ENCODE measurements at regions not wholly inside any gene's neighbourhood (a gene's known extent, or its start where the extent isn't known, plus 50 kb on each side); places are given as distances from the start of the nearest gene placed in this dataset.
A peak's percentile ranks its signal among the peaks of the same experiment; 100 is the strongest.
"Not testable (repeated sequence)": the region's sequence is repeated elsewhere in the genome, so short reads cannot be mapped to it uniquely, and the experiment has no call there.

DNA sequence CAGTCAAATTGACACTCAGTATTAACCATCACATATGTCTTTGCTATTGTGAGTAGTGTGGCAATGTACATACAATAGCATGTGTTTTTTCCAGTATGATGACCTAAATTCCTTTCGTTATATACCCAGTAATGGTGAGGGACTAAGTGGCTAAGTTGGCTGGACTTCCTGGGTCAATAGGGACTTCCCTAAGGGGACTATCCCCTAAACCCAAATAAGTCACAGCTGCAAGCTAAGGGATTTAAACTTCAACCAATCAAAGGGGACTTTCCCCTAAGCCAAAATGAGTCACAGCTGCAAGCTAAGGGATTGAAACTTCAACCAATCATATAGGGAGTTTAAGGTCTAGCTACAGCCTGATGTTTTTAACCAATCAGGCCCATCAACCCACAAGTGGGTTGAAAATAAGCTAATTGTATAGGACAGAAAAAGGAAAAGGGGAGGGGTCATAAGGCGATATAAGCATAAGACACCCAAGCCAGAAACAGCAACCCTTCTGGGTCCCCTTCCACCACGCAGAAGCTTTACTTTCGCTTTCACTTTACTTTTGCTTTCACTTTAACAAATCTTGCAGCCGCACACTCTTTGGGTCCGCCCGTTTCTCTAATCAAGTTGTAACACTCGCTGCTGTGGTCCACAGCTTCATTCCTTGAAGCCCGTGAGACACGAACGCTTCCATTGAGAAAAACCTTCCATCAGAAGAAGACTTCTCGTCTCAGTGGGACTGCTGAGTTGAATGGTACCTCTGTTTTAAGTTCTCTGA, 404.4 kb downstream of the FLRT2 start:
- peak; percentile 10 to 94 (median 37) for DNase-seq

DNA sequence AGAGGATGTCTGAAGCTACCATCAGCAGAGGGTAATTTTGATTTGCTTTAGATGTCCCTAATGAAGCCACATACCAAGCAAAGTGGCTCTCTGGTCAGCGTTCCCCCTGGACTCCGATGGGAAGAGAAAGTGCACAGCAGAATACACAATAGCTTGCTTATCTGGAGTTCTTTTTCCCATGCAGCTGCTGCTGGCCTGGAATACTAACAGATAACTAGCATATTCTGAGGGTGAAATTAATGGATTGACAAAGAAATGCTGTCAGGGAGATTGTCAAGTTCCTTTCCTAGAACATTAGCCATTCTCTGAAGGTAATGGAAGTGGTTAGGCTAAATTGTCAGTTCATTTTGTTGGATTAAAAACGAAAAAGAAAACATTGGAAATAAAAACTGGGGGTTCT, 391.3 kb downstream of the FLRT2 start:
- DNase-seq: no peak

DNA sequence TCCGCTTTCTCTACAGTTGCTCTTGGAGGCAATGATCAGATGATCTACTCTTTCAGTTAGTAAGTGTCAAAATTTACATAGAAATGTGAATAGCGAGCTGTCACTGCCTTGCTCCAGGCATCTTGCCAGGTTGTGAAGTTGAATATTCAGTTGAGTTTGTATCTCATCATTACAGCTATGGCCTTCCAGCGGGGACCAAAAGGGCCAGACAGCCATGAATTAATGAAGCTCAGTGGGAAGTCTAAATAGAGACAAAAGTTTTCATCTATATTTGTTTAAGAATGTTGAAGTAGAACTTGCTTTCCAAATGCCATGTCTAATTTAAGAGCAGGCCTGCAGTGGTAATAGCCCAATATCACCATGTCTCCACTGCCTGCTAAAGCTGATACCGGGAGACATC, 387.8 kb downstream of the FLRT2 start:
- DNase-seq: no peak

DNA sequence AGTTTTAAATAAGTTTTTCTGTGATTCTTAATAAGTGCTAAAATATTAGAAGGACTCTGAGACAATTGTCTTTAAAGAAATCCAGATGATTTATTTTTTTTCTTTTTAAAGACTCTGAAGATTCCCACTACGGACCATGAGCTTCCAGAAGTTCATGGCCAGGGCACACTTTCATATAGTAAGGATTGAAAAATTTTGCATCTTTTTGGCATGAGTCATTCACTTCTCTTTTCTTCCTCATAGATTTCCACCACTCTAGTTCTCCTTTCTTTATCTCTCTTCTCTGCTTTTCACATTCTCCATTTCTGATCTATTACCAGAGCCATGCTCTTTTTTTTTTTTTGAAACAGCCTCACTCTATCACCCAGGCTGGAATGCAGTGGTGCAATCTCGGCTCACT, 385.8 kb downstream of the FLRT2 start:
- no peak for DNase-seq

DNA sequence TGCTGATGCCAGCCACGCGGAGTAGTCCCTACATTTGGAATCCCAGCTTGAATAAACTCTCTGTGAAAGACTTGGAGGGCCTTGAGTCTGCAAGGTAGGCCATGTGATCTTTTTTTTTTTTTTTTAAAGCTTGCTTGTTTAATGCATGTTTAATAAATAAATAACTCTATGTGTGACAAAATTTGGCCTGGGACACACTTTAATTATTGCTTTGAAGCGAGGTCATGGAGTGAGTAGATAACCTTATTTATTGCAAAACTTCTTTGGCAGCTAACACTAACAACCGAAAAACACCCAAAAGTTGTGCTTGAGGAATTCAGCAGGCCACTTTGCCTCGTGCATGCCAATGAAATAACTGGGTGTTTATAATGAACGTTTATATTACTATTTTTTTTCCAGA, 382.2 kb downstream of the FLRT2 start:
- no peak for DNase-seq

DNA sequence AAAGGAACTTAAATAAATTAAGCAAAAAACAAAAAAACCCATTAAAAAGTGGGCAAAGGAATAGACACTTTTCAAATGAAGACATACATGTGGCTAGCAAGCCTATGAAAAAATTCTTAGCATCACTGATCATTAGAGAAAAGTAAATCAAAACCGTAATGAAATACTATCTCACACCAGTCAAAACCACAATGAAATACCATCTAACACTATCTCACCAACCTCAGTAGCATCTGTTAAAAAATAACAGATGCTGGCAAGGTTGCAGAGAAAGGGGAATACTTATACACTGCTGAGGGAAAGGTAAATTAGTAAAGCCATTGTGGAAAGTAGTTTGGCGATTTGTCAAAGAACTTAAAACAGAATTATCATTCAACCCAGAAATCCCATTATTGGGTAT, 381.1 kb downstream of the FLRT2 start:
- no peak for DNase-seq

DNA sequence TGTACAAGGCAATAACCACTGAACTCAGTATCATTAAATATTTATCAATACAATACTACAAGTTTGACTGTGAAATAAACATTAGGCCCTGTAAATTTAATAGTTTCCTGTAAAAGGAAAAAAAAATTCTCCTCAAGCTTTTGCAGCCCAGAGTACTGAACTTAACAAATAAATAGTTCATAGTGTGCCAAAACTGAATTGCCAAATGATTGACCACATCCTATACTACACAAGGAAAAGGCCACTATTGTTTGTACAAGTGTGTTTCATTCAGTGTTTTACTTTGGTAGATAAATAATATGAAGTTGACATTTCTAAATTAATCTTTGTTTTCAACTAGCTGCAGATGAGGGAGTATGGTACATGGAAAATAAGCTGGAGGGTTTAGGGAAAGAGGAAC, 379.6 kb downstream of the FLRT2 start:
- no peak for DNase-seq

DNA sequence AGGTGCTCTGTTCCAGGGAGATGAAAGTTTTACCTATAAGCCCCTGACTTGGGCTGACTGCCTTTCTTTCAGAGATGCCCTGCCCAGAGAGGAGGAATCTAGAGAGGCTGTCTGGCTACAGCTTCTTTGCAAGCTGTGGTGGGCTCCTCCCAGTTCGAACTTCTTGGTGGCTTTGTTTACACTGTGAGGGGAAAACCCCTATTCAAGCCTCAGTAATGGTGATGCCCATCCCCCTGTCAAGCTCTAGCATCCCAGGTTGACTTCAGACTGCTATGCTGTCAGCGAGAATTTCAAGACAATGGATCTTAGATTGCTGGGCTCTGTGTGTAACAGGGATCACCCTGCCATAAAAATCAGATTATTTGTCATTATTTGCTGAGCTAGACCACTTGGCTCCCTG, 377.6 kb downstream of the FLRT2 start:
- no peak for DNase-seq

DNA sequence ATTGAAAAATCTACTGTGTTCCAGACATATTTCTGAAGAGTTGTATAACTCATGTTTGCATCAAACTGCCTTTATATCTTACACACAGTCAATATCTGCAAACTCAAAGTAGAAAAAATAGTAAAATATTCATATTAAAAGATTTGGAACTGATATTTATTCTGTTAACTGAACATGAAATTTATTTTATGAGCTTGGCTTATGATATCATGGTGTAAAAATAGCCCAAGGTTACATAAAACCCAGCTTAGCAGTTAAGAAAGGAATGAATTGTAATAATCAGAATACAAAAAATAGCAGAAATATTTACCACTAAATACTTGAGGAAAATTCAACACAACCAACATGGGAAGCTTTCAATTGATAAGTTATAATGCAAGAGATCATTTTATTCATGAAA, 367.9 kb downstream of the FLRT2 start:
- no peak for DNase-seq

DNA sequence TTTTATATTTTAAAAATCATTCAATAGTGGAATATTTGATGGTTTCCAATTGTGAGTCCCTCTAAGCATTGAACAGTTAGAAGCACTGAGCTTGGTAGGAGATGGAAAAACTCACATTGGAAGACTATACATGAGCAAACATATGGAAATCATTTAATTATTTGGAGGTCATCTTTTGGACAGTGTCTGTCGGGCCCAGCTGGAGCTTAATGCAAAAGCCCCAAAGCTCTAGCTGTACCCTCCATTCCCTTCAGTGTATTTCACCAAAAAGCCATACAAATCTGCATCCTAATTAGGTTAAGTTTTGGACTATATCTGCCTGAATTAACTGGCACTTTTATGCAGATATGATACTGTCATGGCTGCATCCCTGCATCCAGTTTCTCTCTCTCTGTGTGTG, 365.7 kb downstream of the FLRT2 start:
- no peak for DNase-seq

DNA sequence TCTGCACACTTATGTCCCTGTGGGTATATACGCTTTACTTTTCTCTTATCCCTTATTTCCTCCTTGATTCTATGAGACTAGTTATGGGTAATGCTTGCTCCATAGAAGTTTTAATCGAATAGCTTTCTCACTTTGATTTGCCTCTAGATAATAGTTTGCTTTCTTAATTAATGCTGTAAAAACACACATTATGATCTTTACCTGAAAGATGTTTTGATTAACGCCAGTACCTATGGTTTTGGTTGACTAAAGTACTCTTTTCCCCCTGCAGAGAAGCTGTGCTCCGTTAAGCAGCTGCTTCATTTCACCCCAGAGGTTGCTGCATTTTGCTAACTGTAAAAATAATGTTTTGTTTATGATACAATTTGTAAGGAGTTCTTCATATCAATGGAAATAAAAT, 362.3 kb downstream of the FLRT2 start:
- DNase-seq: no peak

DNA sequence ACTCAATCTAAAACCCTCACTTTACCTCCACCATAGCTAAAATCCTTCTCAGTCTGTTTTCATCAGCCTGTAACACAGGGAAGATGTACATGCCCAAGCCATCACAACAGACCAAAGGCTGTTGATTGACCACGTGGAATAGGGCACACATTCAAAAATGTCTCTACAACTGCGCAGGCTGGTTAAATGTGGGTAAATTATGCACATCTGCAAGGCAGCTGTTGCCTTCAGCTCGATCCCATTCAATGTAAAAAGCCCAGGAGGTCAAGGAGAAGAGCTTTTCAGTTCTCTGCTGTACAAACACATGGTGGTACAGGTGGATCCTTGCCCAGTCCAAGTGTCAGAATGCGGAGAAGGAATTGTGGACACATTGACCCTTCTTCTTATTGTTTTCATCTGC, 354.0 kb downstream of the FLRT2 start:
- no peak for DNase-seq

DNA sequence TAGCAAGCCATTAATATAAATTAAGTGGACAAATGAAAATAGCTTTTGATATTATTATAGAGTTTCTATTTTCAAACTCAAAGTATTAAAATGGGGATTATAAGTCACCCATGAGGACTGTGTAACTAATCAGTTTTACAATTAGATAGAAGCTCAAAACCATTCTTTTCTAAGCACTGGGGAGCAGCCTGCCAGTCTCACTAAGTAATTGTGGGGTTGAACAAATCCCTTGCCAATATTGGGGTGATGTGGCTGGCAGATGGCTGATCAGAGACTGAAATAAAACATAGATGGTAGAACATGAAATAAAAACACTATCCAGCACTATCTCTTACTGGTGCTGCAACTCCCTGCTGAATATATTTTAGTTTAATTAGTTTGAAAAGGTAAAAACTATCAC, 353.2 kb downstream of the FLRT2 start:
- no peak for DNase-seq

DNA sequence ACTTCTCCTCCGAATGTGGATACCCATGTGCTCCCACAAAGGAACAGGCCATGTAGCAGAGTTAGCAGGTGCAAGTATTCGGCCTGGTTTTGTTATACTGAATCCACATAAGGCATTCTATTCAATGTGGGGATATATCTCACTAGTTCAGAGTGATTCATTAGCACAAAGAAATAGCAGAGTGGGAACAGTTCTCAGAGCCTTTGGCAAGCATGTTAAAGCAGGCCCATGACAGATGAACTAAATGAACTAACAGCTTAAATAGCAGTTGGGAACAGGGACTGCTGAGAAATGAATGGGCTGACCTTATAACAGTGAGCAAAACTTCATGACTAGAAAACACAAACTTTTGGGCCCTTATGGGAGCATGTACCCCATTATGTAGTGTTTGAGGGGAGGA, 352.0 kb downstream of the FLRT2 start:
- DNase-seq: no peak

DNA sequence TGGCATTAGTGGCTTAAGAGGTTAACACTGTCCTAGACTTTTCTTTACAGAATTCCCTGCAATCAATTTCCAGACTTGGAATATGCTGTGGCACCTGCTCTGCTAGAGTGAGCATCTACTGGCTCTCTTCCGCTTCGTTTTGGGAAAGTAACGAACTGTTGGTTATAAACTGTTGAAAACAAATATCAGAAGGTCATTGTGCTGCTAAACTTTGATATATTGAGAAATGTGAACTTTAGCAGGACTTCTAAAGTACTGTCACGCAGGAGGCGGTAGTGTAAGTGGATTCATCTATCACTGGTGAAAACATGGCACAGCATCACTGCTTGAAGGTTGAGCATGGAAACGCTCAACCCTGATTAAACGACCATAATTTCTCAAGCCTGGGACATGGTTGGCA, 348.9 kb downstream of the FLRT2 start:
- no peak for DNase-seq

DNA sequence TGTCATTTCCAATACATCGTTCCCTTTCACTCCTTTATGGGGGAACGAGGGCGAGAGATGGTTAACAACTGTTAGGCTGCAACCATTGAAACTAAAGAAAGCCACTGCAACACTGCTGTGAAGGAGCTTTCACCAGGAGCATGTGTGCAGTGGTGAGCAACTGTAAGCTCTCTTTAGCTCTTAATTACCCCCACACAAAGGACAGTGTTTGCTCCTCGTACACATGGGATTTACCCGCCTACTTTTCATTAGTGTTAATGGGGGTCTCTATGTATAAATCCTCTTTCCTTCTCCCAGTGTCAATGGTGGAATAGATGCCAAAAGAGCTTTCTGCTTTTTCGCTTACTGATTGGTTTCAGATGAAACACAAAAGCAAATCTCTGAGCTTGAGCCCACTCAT, 343.1 kb downstream of the FLRT2 start:
- no peak for DNase-seq

DNA sequence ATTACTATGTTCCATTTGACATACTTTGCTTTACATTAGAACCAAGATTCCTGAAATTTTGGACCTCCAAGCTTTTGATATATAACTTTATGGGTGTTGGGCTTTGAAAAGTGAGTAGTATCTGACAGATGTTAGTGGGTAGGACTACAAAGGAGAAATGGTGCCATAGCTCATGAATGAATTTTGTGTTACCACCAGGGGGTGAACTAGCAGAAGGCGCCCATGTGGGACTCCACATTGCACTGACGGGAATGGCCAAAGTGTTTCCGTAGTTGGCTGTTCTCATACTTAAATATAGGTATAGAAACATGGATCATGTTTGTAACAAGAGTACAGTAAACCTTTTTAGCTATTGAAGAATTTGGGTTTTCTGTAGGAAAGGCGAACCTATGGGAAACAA, 337.5 kb downstream of the FLRT2 start:
- peak in 1 of 5 experiments; percentile 3 for DNase-seq

DNA sequence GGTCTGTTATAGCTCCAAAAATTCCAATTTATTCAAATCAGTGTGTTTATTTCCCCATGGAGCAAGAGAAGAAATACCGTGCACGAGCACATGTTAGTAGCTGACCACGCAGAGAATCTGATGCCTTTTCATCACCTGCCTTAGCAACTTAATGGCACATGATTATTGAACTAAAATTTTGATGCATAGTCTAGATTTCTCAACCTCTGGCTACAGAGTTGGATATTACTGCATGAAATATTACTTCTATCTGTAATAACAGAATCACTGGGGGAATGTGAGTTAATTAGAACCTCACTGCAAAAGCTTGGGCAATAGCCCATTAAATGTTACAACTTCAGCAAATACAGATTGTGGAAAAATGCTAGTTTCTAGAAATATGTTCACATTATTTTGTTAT, 335.8 kb downstream of the FLRT2 start:
- no peak for DNase-seq

DNA sequence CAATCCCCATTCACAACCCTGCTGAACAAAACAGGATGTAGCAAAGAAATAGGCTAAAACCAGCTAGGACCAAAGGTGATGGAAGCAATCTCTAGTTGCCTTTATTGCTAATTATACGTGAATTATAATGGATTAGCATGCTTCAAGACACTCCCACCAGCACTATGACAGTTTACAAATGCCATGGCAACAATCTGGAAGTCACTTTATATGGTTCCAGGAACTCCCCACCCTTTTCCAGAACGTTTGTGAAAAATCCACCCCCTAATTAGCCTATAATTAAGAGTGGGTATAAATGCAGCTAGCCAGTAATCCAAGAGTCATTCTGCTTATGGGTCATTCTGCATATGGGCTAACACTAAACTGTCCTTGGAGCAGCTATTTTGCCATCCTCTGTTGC, 328.7 kb downstream of the FLRT2 start:
- no peak for DNase-seq

DNA sequence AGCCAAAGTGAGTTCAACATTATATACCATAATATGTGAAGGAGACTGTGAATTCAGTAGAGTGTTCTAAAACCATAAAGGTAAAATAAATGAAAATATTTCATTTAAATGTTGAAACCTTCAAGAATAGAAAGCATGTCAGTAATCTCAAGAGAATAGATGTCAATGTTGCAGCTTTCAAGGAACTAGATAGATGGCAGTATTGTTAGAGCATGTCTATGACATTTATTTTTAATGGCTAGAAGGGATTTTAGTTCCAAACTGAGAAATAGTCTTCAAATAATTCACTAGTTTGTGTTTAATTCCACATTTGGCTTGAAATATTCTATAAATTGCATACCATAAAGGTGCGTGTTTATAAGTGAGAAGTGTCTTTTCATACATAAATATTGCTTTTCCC, 326.5 kb downstream of the FLRT2 start:
- DNase-seq: no peak

DNA sequence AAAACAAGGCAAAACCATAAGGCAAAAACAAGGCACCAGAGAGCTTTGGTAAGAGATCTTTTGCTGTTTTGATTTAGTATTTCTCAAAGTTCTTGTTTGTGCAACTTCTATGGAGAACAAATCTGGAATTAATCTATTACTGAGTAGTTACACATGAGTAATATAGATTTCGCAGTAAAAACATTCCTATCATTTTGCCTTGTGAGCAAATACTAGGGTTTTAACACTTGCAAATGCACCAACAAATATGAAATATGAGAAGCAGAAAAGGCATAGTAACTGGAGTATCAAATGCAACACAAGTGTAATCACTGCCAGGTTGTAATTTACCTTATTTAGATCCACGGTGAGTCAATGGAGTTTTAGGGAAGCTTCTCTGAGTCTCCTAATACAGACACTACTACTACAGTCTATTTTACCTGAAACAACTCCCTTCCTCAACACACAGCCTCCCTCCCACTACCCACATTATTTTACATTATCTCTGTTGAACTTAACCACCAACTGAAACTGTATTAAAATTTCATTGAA, 324.1 kb downstream of the FLRT2 start:
- no peak for DNase-seq

DNA sequence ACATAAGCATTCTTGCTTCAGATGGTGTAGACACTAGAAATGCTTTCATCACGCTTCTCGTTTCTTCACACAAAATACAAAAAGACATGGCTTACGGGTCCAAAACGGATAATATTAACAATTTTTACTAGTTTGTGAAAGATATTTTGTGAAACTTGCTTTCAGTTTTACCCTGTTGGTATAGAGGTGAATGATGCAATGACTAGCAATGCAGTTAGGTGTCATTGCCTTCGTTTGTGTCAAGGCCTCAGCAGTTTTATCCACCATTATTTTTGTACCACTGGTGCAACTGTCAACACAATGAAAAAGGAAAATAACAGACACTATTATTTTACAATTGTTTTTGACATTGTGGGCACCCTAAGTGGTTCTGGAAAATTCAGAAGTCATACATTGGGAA, 323.0 kb downstream of the FLRT2 start:
- no peak for DNase-seq

DNA sequence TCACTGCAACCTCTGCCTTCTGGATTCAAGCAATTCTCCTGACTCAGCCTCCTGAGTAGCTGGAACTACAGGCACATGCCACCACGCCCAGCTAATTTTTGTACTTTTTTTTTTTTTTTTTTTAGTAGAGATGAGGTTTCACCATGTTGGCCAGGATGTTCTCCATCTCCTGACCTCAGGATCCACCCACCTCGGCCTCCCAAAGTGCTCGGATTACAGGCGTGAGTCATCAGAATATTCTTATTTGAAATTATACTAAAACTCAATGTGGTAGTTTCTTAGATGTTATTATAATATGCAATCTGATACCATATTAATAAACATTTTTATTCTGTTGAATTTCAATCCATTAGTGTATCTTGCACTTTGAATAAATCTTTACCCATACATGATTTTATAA, 322.2 kb downstream of the FLRT2 start:
- not testable (repeated sequence) for DNase-seq

DNA sequence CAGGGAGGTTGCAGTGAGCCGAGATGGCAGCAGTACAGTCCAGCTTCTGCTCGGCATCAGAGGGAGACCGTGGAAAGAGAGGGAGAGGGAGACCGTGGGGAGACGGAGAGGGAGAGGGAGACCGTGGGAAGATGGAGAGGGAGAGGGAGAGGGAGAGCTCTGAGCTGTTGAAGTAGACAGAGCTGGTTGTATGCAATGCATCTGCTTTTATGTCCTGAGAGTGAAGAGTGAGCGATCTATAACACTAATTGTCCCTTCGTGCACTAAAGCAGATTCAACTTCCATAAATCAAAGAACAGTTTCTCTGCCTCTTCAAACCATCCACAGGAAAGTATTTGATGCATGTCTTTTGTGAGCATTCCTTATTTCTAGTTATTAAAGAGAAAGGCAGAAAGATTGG, 300.6 kb downstream of the FLRT2 start:
- DNase-seq: not testable (repeated sequence)

DNA sequence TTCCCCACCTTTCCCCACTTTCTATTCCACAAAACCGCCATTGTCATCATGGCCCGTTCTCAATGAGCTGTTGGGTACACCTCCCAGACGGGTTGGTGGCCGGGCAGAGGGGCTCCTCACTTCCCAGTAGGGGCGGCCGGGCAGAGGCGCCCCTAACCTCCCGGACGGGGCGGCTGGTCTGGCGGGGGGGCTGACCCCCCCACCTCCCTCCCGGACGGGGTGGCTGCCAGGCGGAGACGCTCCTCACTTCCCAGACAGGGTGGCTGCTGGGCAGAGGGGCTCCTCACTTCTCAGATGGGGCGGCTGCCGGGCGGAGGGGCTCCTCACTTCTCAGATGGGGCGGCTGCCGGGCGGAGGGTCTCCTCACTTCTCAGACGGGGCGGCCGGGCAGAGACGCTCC, 299.7 kb downstream of the FLRT2 start:
- not testable (repeated sequence) for DNase-seq
